MM.1S (cell line): ENCODE measurements at regions not wholly inside any gene's neighbourhood (a gene's known extent, or its start where the extent isn't known, plus 50 kb on each side); places are given as distances from the start of the nearest gene placed in this dataset.

Experiments used
- DNase-seq: peaks from one replicate; pipeline ENCODE4 v3.0.0-alpha.2; 2015
- H2AFZ ChIP-seq: fragments of 300-600 bp; sonication (generic); 2 replicates; pipeline ENCODE4 v1.6.0; 2016; ENCODE audit warnings: antibody characterized with exemption, low read length
- H3F3A ChIP-seq: fragments of 300-600 bp; sonication (generic); 2 replicates; pipeline ENCODE4 v1.6.1; 2016; ENCODE audit warnings: mild to moderate bottlenecking, antibody characterized with exemption, low read length, moderate library complexity, mixed read lengths; ENCODE audit not compliant: insufficient read depth
- H3K27ac ChIP-seq: fragments of 300-600 bp; sonication (generic); 2 replicates; pipeline ENCODE4 v1.5.1; 2016; ENCODE audit warnings: mild to moderate bottlenecking, low read length
- H3K27me3 ChIP-seq: fragments of 300-600 bp; sonication (generic); replicated peaks from 2 replicates; pipeline ENCODE4 v1.6.0; 2016; ENCODE audit warnings: low read length; ENCODE audit not compliant: insufficient read depth
- H3K36me3 ChIP-seq: fragments of 300-600 bp; sonication (generic); replicated peaks from 2 replicates; pipeline ENCODE4 v1.6.1; 2016; ENCODE audit warnings: mild to moderate bottlenecking, low read length, mixed read lengths; ENCODE audit not compliant: insufficient read depth
- H3K4me1 ChIP-seq: fragments of 300-600 bp; sonication (generic); 2 replicates; pipeline ENCODE4 v1.6.1; 2016; ENCODE audit warnings: low read length, mixed read lengths
- H3K4me2 ChIP-seq: fragments of 300-600 bp; sonication (generic); 2 replicates; pipeline ENCODE4 v1.6.0; 2016; ENCODE audit warnings: low read depth, low read length
- H3K4me3 ChIP-seq: fragments of 300-600 bp; sonication (generic); 2 replicates; pipeline ENCODE4 v1.5.1; 2016; ENCODE audit warnings: low read length, mixed read lengths
- H3K79me2 ChIP-seq: fragments of 300-600 bp; sonication (generic); 2 replicates; pipeline ENCODE4 v1.6.1; 2016; ENCODE audit warnings: mixed run types, low read length, mixed read lengths
- H3K9ac ChIP-seq: fragments of 300-600 bp; sonication (generic); 2 replicates; pipeline ENCODE4 v1.6.1; 2016; ENCODE audit warnings: low read length, mixed read lengths
- H3K9me2 ChIP-seq: fragments of 300-600 bp; sonication (generic); replicated peaks from 2 replicates; pipeline ENCODE4 v1.6.1; 2016; ENCODE audit warnings: mild to moderate bottlenecking, low read length, mixed read lengths; ENCODE audit not compliant: insufficient read depth
- H3K9me3 ChIP-seq: fragments of 300-600 bp; sonication (generic); replicated peaks from 2 replicates; pipeline ENCODE4 v1.6.1; 2016; ENCODE audit warnings: mild to moderate bottlenecking, low read length, mixed read lengths; ENCODE audit not compliant: insufficient read depth
- H4K20me1 ChIP-seq: fragments of 300-600 bp; sonication (generic); 2 replicates; pipeline ENCODE4 v1.6.1; 2016; ENCODE audit warnings: mild to moderate bottlenecking, low read length, moderate library complexity, mixed read lengths; ENCODE audit not compliant: insufficient read depth
- CTCF ChIP-seq: fragments of 300-600 bp; sonication (generic); IDR thresholded peaks from 2 replicates; pipeline ENCODE4 v1.5.1; 2016; ENCODE audit warnings: antibody characterized with exemption, low read length, mixed read lengths
- EZH2 ChIP-seq: fragments of 300-600 bp; sonication (generic); optimal IDR thresholded peaks from 2 replicates; pipeline ENCODE3; 2017; ENCODE audit warnings: low read depth, mild to moderate bottlenecking, antibody characterized with exemption, low read length, mixed read lengths
- EZH2phosphoT487 ChIP-seq: fragments of 300-600 bp; sonication (generic); IDR thresholded peaks from 2 replicates; pipeline ENCODE4 v1.6.1; 2018; ENCODE audit warnings: antibody characterized with exemption, low read length

DNA sequence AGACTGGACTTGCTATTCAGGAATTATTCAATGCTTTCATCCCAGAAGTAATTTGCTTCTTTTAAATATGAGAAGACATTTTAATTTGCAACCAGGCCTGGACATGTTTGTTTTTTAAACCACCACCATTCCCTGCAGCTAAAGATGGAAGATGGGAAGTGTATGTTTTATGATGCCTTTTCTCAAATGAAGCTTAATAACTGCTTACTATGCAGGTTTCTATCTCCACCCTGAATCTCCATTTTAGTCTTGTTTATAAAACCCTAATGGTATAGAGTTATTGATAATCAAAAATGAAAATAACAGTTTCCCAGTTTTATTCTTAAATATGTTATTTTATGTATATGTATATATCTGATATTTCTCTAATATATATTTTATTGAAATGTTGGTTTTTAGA lies 418.9 kb downstream of the C4orf33 start:
- no peaks in the 10 kb centered on the region for H3K27me3 ChIP-seq
- H3K4me2 ChIP-seq = no peak overlapping the region
- no peak for DNase-seq
- no peaks in the 10 kb centered on the region for H3K79me2 ChIP-seq
- H3K9ac ChIP-seq = no peak overlapping the region
- no peak overlapping the region for H3K4me3 ChIP-seq
- TF ChIP-seq EZH2phosphoT487 (no peak), EZH2 (no peak), CTCF (no peak)
- H3K9me2 ChIP-seq = no peaks in the 10 kb centered on the region
- H4K20me1 ChIP-seq = no peaks in the 10 kb centered on the region
- no peak overlapping the region for H3K27ac ChIP-seq
- no peaks in the 10 kb centered on the region for H3K9me3 ChIP-seq
- H3K36me3 ChIP-seq = no peaks in the 10 kb centered on the region
- no peak overlapping the region for H2AFZ ChIP-seq
- no peaks in the 10 kb centered on the region for H3F3A ChIP-seq
- no peaks in the 10 kb centered on the region for H3K4me1 ChIP-seq

- H4K20me1 ChIP-seq = no peaks in the 10 kb centered on the region
- H3K9me2 ChIP-seq = no peaks in the 10 kb centered on the region
- H3K4me2 ChIP-seq = no peak overlapping the region
- H3K9me3 ChIP-seq = no peaks in the 10 kb centered on the region
- no peak overlapping the region for H2AFZ ChIP-seq
- no peak overlapping the region for H3K4me3 ChIP-seq
- H3K36me3 ChIP-seq = no peaks in the 10 kb centered on the region
- TF ChIP-seq CTCF = no peak
- H3K79me2 ChIP-seq = no peaks in the 10 kb centered on the region
- no peak overlapping the region for H3K9ac ChIP-seq
- no peaks in the 10 kb centered on the region for H3K4me1 ChIP-seq
- H3K27ac ChIP-seq = no peak overlapping the region
- DNase-seq = no peak
- no peaks in the 10 kb centered on the region for H3F3A ChIP-seq
- no peaks in the 10 kb centered on the region for H3K27me3 ChIP-seq
Observed at GRCh38 chr4:129515356-129515755, 419.4 kb downstream of the C4orf33 start.

DNA sequence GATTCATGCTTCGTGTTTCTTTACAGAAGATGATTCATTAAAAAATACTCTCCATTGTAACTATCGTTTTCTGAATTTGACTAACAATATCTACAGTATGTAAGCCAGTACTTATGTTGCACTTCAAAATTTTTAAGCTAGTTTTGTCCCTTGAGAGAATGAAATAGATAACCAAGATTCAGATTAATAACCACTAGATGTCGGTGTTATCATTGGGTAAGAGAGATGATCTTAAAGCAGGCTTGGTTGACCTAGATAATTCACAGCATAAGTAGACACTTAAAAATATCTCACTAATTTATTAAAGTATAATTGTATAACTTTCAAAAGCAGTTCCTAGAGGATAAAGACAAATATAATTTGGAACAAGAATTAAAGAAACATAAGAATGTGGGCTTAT lies 430.9 kb downstream of the C4orf33 start:
- Histone ChIP-seq H3K4me1 (no peaks in the 10 kb centered on the region), H3K27me3 (no peaks in the 10 kb centered on the region), H3F3A (no peaks in the 10 kb centered on the region), H4K20me1 (no peaks in the 10 kb centered on the region), H3K4me2 (no peak overlapping the region), H3K9ac (no peak overlapping the region), H3K27ac (no peak overlapping the region), H3K79me2 (no peaks in the 10 kb centered on the region), H3K4me3 (no peak overlapping the region), H2AFZ (no peak overlapping the region), H3K9me2 (no peaks in the 10 kb centered on the region), H3K9me3 (no peaks in the 10 kb centered on the region), H3K36me3 (no peaks in the 10 kb centered on the region)
- TF ChIP-seq EZH2phosphoT487 (no peak), CTCF (peak; percentile 48), EZH2 (no peak)
- DNase-seq = peak; percentile 39

GRCh38 chr4:129531253-129531652 lies 435.3 kb downstream of the C4orf33 start:
- H3K27ac ChIP-seq = no peak overlapping the region
- H3F3A ChIP-seq = no peaks in the 10 kb centered on the region
- no peak overlapping the region for H3K4me3 ChIP-seq
- DNase-seq = no peak
- H3K4me1 ChIP-seq = peaks cover 7% of the 10 kb centered on the region; the same call in 1 of the 2 replicates
- no peak overlapping the region for H2AFZ ChIP-seq
- H3K27me3 ChIP-seq = no peaks in the 10 kb centered on the region
- H3K9ac ChIP-seq = no peak overlapping the region
- no peaks in the 10 kb centered on the region for H3K9me2 ChIP-seq
- TF ChIP-seq EZH2phosphoT487 (no peak), CTCF (no peak), EZH2 (no peak)
- H4K20me1 ChIP-seq = no peaks in the 10 kb centered on the region
- no peaks in the 10 kb centered on the region for H3K36me3 ChIP-seq
- H3K79me2 ChIP-seq = no peaks in the 10 kb centered on the region
- no peaks in the 10 kb centered on the region for H3K9me3 ChIP-seq
- no peak overlapping the region for H3K4me2 ChIP-seq
